ENCODE measurements at regions not wholly inside any gene's neighbourhood (a gene's known extent, or its start where the extent isn't known, plus 50 kb on each side); places are given as distances from the start of the nearest gene placed in this dataset.
"Not testable (repeated sequence)": the region's sequence is repeated elsewhere in the genome, so short reads cannot be mapped to it uniquely, and the experiment has no call there.

DNA sequence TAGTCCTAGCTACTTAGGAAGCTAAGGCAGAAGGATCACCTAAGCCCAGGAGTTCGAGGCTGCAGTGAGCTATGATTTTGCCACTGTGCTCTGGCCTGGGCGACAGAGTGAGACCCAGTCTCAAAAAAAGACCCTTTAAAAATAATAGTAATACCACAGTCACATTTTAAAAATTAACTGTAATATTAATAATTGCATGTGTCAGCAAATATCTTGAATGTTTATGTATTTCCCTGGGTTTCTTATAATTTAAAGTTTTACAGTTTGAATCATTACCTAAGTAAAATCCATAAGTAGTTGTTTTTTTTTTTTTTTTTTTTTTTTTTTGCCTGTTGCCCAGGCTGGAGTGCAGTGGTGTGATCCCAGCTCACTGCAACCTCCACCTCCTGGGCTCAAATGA is 69.2 kb downstream of the LYZL2 start:
- no peak for DNase-seq (ENCODE audit: low read depth in 2 of 2)

GRCh38 chr10:30559180-30559579 is 70.4 kb downstream of the LYZL2 start:
- no peak for DNase-seq (ENCODE audit: low read depth in 2 of 2)

GRCh38 chr10:30558411-30558810 is 71.1 kb downstream of the LYZL2 start:
- DNase-seq (ENCODE audit: low read depth in 2 of 2) = no peak

DNA sequence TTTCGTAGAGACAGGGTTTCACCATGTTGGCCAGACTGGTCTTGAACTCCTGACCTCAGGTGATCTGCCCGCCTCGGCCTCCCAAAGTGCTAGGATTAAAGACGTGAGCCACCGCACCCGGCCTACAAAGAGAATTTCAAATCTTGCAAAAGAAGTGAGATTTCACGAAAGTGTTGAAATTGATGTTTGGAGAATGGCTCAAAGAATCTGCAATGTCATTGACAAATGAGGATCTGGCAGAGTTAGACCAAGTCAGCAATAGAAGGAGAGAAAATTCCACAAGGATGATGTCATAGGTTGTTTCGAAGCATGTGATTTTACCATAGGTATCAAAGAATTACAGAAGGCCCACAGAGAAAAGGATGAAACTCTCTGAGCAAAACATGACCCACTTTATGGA is 71.7 kb downstream of the LYZL2 start:
- no peak for DNase-seq (ENCODE audit: low read depth in 2 of 2)

- no peak for DNase-seq (ENCODE audit: low read depth in 2 of 2)
These were observed 73.4 kb downstream of the LYZL2 start for GRCh38 chr10:30556189-30556588.

DNA sequence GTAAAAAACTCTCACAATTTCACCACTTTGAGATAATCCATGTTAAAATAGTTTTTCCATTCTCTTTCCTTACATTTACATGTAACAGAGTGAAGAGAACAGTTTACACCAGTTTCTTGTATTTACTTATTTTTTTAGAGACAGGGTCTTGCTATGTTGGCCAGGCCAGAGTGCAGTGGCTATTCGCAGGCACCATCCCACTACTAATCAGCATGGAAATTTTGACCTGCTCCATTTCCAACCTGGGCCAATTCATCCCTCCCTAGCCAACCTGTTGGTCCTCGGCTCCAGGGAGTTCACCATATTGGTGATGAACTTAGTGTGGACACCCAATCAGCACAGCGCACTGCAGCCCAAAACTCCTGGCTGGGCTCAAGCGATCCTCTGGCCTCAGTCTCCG is 74.1 kb downstream of the LYZL2 start:
- no peak for DNase-seq (ENCODE audit: low read depth in 2 of 2)

GRCh38 chr10:30554440-30554825 is 75.1 kb downstream of the LYZL2 start:
- DNase-seq (ENCODE audit: low read depth in 2 of 2) = no peak

DNA sequence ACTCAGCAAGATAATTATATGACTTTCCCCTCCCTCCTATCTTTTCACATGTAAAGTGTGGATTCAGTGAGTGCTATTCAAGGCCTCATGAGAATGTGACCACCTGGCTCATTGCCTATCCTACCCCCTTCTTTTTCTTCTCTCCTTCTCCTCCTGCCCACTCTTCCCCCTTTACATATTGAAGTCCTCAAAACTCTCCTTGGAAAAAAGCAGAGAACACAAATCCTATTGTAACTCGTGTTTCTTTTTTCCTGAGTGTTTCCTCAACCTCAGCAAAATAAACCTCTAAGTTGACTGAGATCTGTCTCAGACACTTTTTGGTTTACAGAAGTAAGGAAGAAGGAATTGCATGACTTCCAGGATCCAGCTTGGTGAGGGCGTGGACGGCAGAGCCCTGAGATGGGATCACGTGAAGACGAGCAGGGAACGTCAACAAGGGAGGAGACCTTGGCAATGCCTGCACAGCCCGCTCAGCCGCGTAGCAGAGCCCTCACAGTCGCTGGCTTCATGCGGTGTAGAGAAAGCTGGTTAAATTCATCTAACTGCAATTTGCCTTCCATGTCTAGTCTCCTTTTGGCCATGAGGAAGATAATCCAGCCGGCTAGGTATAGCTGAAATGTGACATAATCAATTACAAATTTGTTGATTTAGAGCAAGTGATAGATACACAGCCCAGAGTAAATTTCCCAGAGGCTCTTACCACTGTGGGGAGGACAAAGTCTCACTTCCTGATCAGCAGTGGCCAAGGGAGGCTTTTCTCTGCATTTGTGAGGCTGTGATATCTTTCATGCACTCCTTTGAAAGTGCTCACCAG is 75.7 kb downstream of the LYZL2 start:
- no peak for DNase-seq (ENCODE audit: low read depth in 2 of 2)

GRCh38 chr10:30553018-30553625 is 76.4 kb downstream of the LYZL2 start:
- no peak for DNase-seq (ENCODE audit: low read depth in 2 of 2)

- no peak for DNase-seq (ENCODE audit: low read depth in 2 of 2)
These were observed 78.4 kb downstream of the LYZL2 start for GRCh38 chr10:30550967-30551815.

GRCh38 chr10:30549134-30549687 is 80.3 kb downstream of the LYZL2 start:
- DNase-seq (ENCODE audit: low read depth in 2 of 2) = not testable (repeated sequence)

- no peak for DNase-seq (ENCODE audit: low read depth in 2 of 2)
These were observed 83.0 kb downstream of the LYZL2 start for GRCh38 chr10:30546511-30546910.

DNA sequence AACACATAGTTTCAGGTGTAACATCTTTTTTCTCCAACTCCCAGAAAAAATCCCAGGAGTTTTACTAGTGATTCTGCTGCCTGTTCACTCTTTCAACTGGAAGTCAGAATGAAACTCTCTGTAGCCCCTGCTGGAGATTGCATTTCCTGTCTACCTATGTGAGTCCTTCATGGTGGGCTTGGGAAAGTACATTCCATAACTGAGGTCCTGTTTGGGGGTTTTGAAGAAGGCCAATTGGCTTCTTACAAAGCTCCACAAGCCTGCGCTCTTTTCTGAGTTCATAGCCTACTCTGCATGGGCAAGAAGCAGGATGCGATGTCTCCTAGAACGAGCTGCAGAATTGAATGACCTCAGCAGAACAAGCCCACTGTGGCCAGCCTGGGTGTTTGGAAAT is 86.7 kb downstream of the LYZL2 start:
- DNase-seq (ENCODE audit: low read depth in 2 of 2) = no peak

DNA sequence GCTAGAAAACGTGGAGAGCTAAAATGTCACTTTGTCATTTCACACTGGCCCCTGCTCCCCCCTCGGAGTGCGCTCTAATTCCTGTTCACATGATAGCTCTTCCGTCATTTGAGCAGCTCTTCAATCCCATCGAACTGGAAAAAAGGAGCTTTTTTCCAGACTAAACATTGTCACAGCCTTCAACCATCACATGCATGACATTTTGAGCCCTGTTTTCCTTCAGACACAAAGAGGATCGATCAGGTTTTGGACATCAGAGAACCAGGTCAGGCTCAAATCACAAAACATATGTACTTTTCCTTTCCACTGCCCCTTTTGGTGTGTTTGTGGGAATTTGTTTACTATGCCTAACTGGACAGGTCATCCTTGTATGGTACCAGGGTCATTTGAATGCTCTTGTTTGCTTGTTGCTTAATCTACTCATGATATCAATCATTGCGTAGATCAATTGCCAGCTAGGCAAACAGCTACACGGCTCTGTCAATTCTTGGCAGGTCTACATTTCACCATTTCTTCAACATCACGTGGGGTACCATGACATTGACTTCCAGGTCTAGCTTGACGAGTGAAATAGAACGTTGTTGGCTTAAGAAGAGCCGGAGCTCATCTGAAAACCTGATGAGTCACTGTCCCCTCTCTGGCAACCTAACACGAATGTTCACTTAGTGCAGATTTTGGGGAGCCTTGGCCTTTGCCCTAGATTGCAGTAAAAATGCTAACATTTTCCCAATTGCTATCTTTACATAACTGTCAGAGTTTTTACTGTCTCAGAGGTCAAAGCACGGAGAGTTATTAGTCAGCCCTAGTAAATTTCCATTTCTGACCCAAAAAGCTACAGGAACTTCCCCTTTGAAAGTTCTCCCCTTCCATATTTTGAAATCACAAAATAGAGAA is 87.3 kb downstream of the LYZL2 start:
- no peak for DNase-seq (ENCODE audit: low read depth in 2 of 2)

GRCh38 chr10:30540276-30540675 is 89.3 kb downstream of the LYZL2 start:
- no peak for DNase-seq (ENCODE audit: low read depth in 2 of 2)

DNA sequence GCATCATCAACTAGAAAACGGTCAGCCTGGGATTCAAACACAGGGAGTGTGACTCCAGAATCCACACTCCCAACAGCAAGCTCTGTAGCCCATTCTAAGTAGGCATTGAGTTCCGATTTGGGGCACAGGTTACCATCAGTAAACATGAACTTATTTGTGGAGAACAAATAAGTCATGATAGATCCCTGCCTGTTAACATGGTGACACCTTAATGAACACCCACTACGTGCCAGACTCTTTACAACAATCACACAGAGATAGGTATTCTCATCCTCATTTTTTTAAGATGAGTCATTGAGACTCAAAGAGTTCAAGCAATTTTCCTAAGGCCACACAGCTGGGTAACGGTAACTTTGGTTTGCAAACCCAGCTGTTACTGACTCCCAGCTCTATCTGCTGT is 91.5 kb downstream of the LYZL2 start:
- no peak for DNase-seq (ENCODE audit: low read depth in 2 of 2)

DNA sequence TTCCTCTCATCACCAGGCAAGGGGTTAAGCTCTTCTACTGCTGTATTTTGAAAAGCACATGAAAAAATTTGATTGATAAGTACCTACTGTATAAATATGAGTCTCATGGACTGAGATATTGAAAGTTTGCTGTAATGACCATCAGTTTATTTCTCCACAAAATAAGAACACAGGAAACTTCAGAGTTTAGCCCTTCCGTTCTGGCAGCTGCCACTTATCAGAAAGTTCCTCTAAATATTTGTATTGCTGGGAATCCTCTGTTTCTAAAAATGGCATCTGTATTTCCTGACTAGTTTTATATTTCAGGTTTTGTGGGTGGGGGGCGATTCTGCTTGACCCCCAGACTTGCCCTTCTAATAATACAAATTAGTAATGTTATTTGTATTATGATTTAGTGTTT is 92.0 kb downstream of the LYZL2 start:
- no peak for DNase-seq (ENCODE audit: low read depth in 2 of 2)

DNA sequence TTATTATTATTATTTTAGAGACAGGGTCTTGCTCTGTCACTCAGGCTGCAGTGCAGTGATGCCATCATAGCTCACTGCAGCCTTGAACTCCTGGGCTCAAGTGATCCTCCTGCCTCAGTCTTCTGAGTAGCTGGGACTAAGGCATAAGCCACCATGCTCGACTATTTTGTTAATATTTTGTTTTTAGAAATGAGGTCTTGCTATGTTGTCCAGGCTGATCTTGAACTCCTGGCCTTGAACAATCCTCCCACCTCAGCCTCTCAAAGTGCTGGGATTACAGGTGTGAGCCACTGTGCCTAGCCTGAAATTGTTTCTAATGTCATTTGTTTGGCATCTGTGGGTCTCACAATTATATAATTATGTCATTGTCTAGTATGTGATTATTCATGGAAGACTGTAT is 92.4 kb downstream of the LYZL2 start:
- DNase-seq (ENCODE audit: low read depth in 2 of 2) = not testable (repeated sequence)

DNA sequence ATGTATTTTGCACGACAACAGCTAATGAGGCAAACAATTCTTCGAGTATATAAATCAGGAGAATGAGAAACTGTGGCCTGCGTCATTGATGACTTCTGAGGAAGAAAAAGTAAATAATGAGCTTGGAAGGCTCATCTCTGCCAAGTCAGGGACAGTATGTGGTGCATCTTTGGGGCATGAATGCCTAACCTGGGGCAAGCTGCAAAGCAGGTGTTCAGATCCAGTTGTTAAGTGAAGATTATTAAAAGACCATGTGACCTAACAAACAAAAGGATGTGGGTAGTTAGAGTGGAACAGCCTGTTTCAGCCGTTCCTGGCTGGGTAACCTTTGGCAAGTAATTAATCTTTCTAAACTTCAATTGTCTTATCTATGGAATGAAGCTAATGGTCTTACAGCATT is 93.0 kb downstream of the LYZL2 start:
- DNase-seq (ENCODE audit: low read depth in 2 of 2) = no peak

DNA sequence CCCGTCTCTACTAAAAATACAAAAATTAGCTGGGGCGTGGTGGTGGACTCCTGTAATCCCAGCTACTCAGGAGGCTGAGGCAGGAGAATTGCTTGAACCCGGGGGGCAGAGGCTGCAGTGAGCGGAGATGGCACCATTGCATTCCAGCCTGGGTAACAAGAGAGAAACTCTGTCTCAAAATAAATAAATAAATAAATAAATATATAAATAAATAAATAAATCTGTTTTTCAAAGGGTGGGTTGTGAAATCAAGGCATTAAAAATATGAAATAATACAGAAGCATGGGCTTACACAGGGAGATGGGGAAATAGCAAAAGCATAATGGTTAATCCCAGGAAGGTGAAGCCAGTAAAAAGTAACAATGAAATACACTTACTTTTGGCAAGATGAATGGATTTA is 93.9 kb downstream of the LYZL2 start:
- DNase-seq (ENCODE audit: low read depth in 2 of 2) = no peak

DNA sequence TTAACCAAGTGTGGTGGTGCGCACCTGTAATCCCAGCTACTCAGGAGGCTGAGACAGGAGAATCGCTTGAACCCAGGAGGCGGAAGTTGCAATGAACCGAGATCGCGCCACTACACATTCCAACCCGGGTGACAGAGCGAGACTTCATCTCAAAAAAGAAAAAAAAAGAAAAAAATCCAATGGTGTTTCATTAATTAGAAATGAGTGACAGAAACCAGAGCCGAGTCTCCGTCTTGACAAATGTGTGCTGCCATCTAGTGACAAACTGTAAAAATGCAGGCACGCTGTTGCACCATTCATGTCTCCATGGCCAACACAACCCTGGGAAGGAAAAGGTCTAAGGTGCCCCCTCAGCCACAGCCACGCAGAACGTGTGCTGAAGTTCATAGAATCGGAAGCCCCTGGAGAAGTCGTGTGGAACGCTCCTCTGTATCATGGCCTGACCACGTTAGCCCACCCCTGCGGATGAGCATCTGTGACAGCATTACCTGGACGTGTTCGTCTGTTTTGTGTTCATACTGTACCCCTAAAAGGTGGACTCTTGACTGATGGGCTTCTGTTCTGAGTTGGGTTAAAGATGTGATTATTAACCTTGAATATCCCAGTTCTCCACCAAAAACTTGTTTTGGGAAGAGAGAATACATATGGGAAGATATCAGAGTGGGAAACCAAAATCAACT is 94.9 kb downstream of the LYZL2 start:
- DNase-seq (ENCODE audit: low read depth in 2 of 2) = peak; percentile 29 to 34
